GM21423 (cell line): ENCODE measurements at regions not wholly inside any gene's neighbourhood (a gene's known extent, or its start where the extent isn't known, plus 50 kb on each side); places are given as distances from the start of the nearest gene placed in this dataset.
"Not testable (repeated sequence)": the region's sequence is repeated elsewhere in the genome, so short reads cannot be mapped to it uniquely, and the experiment has no call there.

Experiments
- ATAC-seq: cut with Tn5 transposase; IDR thresholded peaks from one replicate; pipeline ENCODE4 v1.9.1; 2021; ENCODE audit warnings: mild to moderate bottlenecking, moderate library complexity; ENCODE audit not compliant: unreplicated experiment

DNA sequence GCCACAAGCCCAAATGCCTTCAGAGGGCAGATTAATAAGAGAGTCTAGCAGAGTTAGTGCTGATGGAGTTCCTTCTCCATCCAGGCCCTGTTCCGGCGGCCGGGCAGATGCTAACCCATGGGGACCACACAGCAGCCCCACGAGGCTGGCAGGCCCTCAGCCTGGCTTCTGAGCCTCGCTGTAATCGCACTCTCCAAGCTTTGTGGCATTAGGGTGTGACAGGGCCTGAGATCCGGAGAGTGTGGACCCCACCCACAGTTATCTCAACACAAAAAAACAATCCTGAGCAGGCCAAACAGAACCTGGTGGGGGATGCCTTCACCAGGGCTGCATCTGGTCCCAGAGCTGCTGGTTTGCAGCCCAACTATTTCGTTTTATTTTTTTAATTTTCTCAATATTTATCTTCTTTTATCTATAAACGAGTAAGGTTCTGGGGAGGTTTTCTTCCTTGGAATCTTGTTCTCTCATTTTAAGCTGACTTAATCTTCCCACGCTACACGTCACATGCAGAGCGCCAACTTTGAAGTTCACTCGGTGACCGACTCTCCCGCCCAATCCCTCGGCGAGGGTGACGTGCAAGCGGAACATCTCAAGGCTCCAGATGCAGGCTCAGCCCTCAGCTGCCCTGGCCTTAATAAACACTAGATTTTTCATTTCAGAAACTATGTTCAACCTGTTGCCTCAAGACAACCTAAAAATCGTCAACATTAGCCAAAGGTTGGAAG, 372.4 kb downstream of the BCL2L11 start:
- not testable (repeated sequence) for ATAC-seq

- ATAC-seq, result peak; percentile 70
These were observed 373.0 kb downstream of the BCL2L11 start for GRCh38 chr2:111493720-111494078.

DNA sequence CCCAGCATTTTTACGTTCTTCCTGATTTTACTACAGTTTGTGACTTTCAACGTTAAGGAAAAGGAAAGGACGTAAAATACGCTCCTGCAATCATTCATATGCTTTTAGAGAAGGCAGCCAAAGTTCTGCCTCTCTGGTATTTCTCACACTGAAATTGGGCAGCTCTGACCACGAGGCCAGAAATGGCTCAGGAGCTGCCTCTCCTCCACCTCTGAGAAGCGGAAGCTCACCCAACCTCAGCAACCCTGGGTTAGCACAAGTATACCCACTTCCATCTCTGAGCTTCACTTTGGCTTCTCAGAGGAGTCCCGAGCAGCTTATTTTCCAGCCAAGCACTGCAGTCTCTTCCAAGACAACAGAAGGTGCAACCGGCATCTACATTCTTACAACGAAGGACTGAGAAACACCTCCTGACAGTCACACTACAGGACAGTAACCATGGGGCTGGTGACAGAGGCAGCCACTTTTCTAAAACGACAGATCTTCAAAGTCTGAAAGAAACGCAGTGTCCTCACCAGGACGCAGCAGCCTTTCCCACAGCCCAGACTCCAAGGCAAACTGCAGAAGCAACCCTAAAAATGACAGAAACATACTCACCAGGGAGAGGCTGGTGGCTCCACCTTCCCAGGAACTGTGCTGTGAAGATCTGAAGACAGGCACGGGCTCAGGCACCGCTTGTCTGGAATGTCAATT, 373.7 kb downstream of the BCL2L11 start:
- peak; percentile 40 for ATAC-seq

DNA sequence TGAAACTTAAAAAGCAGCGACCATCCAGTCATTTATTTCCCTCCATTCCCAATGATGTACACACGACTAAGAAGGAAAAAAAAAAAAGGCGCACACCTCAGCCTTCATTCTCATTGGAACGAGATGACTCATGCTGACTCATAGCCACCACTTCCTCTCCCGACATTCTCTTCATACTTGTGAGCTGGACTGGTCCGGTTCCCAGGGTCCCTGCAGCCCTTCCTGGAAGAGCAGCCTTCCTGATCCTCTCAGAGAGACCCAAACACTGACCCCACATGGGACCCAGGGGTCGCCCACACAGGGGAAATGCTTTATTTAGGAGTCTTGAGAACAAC, 374.2 kb downstream of the BCL2L11 start:
- ATAC-seq, result peak; percentile 65

- not testable (repeated sequence) for ATAC-seq
These were observed 374.9 kb downstream of the BCL2L11 start for GRCh38 chr2:111495636-111496035.

DNA sequence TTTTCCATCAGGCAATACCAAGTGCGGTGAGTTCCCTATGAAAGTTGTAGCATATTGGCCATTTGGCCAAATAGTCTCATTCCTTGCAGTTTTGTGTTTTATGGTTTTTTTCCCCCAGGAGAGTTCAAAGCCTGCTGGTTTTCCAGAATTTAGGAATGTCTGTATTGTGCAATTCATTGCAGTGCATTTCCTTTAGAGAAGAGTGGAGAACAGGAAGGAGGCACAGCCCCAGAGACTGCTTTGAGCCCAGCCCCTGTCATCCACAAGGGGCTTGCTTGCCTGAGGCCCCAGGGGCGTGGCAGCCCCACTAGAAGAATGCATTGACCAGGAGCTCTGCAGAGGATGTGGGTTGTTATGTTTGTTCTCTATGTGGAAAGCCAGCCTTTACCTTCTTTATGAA, 375.5 kb downstream of the BCL2L11 start:
- not testable (repeated sequence) for ATAC-seq

- not testable (repeated sequence) for ATAC-seq
These were observed 376.1 kb downstream of the BCL2L11 start for GRCh38 chr2:111496860-111497259.

DNA sequence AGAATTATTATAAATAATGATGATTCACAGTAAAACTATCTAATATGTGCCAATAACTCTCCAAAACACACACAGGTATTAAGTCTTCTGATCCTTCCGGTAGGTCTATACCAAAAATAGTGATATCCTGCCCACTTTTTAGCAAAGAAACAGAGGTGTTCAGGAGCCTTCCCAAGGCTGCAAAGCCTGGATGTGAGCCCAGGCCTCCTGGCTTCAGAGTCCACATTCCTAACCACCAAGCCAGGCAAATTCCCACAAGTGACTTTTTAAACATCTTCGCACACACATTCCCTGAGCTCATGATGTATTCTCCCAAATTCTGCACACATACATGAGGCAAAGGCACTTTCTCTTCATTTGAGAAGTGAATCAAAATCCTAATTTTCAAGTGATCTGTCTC, 376.6 kb downstream of the BCL2L11 start:
- ATAC-seq, result not testable (repeated sequence)

GRCh38 chr2:111500536-111501062, 379.9 kb downstream of the BCL2L11 start:
- not testable (repeated sequence) for ATAC-seq

DNA sequence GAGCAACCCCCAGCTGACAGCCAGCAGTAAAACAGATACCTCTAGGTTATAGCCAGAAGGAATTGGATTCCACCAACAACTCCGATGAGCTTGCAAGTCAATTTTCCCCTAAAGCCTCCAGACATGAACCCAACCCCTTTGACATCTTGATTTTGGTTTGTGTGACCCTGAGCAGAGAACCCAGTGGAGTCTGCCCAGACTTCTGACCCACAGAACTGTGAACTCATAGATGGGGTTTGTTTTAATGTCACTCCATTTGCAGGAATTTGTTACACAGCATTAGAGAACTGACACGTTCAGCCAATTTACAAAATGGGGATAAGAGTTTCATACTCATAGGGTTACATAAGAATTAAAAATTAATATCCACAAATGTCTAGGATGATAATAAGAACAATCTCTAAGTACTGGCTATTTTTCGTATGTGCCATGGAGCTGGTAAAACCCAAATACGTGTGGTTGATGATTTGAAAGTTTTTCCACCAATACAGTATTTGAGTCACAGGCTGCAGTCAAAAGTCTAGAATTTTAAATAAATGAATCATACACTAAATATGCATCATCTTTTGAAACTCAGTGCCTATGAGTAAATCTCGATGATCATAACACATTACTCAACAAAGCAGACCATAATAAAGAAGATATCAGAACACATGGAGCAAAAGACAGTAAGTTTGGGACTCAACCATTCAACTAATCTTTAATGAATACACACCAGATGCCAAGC, 380.0 kb downstream of the ANAPC1 start:
- not testable (repeated sequence) for ATAC-seq

GRCh38 chr2:111504571-111504942, 379.4 kb downstream of the ANAPC1 start:
- ATAC-seq, result not testable (repeated sequence)

- not testable (repeated sequence) for ATAC-seq
These were observed 378.7 kb downstream of the ANAPC1 start for GRCh38 chr2:111505267-111505666.

- ATAC-seq, result peak; percentile 94
These were observed 377.1 kb downstream of the ANAPC1 start for GRCh38 chr2:111506936-111507335.

DNA sequence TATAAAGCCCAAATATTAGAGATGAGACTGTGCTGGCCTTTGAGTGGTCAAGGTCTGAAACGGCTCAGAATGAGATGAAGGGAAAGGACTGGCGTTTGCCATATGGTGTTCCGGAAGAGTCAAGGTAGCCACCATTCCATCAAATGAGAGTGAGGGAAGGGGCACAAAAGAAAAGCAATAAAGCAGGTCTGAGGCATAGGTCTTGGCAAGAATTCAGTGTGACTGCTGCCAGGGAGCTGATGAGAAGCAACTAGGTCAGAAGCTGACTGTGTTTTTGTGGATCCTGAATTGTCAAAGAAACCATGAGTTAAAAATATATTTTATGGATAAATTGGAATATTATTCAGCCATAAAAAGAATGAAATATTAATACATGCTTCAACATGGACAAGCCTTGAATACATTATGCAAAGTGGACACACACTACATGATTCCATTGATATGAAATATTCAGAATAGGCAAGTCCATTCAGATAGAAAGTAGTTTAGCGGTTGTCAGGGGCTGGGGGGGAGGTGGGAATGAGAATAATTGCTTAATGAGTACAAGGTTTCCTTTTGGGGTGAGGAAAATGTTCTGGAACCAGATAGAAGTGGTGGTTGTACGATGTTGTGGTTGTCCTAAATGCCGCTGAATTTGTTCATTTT, 374.6 kb downstream of the ANAPC1 start:
- not testable (repeated sequence) for ATAC-seq

DNA sequence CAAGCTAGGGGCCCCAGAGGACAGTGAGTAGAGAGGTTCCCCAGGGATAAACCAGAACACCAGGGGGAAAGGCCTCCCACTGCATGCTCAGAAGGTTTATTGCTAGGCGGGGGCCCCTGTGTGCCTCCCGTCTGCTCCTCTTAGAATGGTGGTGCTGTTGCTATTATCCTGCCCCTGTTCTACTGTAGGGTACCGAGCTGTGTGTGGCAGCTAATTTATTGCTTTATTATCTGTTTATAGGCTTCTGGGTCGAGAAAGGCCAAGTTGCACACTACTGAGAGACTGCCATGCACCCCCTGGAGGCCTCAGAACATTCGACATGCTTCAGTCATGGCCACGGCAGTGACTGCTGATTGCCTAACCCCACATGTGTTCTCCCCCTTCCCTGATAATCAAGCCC, 373.6 kb downstream of the ANAPC1 start:
- ATAC-seq, result not testable (repeated sequence)

DNA sequence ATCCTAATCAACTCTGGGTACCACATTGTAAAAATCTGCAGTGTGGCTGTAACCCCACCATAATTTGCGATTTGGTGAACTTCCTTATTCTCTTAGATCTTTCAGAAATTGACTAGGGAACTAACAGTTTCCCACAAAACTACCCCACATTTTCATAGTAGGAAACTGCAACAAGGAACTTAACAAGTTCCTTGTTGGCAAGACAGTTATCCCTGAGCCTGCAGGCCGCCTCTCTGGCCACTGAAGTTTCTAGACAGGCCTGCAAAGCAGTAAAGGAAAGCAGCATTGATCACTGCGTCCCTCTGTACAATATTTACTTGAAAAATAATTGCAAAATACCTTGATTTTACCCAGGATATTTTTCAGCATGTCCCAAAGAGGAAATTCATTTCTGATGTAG, 372.9 kb downstream of the ANAPC1 start:
- not testable (repeated sequence) for ATAC-seq

DNA sequence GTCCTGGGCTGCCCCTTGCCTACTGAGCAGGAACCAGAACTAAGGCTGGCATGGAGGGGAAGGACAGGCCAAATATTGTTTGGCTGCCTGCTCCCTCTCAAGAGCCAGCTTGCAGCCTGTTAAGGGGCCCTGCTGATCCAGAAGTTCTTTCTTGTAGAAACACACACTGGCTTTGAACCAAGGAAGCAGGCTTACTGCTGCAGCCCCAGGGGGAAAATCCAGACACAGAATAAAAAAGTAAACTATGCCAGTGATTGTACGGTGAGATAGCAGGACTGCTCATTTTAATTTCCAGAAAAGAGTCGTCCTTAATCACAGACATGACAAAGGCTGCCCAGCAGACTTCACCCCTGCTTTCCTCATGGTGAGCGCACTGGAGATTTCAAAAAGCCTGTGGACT, 371.6 kb downstream of the ANAPC1 start:
- not testable (repeated sequence) for ATAC-seq

DNA sequence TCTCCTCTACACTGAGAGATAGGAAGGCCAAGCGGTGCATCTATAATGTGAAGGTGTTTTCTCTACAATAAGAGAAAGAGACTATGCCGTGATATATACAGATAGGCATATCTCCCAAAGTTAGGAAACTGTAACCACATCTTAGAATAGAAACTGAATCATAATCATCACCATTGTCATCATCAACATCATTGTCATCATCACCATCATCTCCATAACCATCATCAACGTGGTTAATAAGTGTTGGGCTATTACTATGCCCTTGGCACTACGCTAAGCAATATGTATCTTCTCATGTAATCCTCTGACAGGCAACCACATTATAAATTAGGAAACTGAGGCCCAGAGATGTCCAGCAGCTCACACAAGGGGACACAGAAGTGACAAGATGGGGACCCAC, 369.9 kb downstream of the ANAPC1 start:
- not testable (repeated sequence) for ATAC-seq

DNA sequence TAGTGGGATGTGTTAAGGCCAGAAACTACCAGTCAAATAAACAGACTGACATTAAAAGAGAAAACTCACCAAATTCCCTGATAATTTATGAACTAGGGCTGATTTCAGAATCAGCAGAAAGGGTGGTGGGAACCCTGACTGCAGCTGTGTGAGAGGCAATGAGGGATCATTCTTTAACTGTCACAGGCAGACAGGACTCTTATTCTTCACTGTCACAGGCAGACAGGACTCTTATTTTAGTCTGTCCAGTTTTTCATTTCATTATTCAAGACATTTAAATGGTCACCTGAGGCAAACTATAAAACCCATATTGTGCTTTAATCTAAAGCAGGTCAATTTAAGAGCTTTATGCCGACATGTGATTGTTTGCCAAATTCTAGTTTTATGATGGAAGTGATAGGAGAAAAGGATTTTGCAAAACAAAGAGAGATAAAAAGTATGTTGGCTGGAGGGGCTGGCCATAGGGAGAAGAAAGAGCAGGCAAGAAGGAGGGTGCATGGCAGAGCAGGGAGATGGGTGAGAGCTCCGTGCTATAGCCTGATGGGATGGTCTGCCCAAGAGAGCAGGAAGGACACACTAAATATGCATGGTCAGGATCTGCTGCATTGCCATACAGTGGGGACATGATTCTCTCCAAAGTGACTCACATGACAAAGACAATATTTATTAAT, 366.8 kb downstream of the ANAPC1 start:
- not testable (repeated sequence) for ATAC-seq

DNA sequence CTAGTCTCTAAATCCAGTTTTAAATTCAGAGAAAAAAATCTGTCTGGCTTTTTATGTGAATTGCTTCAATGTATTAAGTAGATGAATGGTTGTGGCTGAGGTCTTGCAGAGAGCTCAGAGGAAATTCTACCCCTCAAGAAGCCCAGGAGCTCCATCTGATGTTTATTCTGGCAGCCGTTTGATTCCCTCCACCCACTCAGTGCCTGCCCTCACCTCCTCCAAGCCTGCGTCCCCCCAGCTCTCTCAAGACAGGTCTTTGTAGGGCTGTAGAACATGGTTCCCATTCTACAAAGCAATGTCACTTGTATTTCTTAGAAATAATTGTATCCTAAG, 366.3 kb downstream of the ANAPC1 start:
- not testable (repeated sequence) for ATAC-seq

DNA sequence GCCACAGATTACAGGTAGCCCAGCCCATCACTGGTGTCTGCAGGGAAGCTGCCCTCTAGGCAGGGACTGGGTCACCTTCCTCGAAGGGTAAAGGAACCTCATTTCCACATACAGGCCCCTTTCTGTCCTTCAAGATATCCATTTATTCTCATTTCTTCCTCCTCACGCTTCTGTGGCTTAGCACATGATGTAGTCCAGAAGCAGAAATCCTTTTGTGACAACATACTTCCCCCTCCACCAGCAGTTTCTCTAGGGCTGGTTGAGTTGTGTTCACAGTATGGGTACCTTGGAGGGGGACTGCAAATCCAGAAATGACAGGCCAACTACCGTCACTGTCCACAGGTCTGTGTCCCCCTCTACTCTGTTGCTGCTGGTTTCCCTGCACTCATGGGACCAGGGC, 364.9 kb downstream of the ANAPC1 start:
- ATAC-seq, result no peak
